OCI-LY1 (cell line): ENCODE measurements at regions not wholly inside any gene's neighbourhood (a gene's known extent, or its start where the extent isn't known, plus 50 kb on each side); places are given as distances from the start of the nearest gene placed in this dataset.

Experiments used
- H2AFZ ChIP-seq: fragments of 200-600 bp; sonication (generic), shearing (Covaris generic); 2 replicates; pipeline ENCODE4 v1.6.0; 2014; ENCODE audit warnings: antibody characterized with exemption, mild to moderate bottlenecking, low read length
- H3F3A ChIP-seq: fragments of 200-600 bp; sonication (generic), shearing (Covaris generic); 2 replicates; pipeline ENCODE4 v1.6.0; 2014; ENCODE audit warnings: mild to moderate bottlenecking, antibody characterized with exemption, low read length, moderate library complexity; ENCODE audit not compliant: insufficient read depth
- H3K27ac ChIP-seq: fragments of 200-600 bp; sonication (generic); 2 replicates; pipeline ENCODE4 v1.5.1; 2014; ENCODE audit warnings: low read length, mixed run types, mild to moderate bottlenecking, low read depth; ENCODE audit not compliant: poor library complexity, severe bottlenecking
- H3K27me3 ChIP-seq: fragments of 200-600 bp; sonication (generic); 2 replicates; pipeline ENCODE4 v1.6.0; 2014; ENCODE audit warnings: antibody characterized with exemption, mild to moderate bottlenecking, low read length, moderate library complexity; ENCODE audit not compliant: insufficient read depth
- H3K36me3 ChIP-seq: fragments of 200-600 bp; sonication (generic); 2 replicates; pipeline ENCODE4 v1.6.1; 2014; ENCODE audit warnings: mild to moderate bottlenecking, antibody characterized with exemption, low read length, moderate library complexity, mixed read lengths; ENCODE audit not compliant: insufficient read depth
- H3K4me1 ChIP-seq: fragments of 200-600 bp; sonication (generic); 2 replicates; pipeline ENCODE4 v1.5.1; 2014; ENCODE audit warnings: mild to moderate bottlenecking, low read length, moderate library complexity; ENCODE audit not compliant: insufficient read depth, severe bottlenecking
- H3K4me2 ChIP-seq: fragments of 200-600 bp; sonication (generic), shearing (Covaris generic); 2 replicates; pipeline ENCODE4 v1.6.1; 2014; ENCODE audit warnings: low read length
- H3K4me3 ChIP-seq: fragments of 200-600 bp; sonication (generic); 2 replicates; pipeline ENCODE4 v1.5.1; 2014; ENCODE audit warnings: low read length, low read depth, mild to moderate bottlenecking, mixed read lengths; ENCODE audit not compliant: poor library complexity, severe bottlenecking
- H3K79me2 ChIP-seq: fragments of 200-600 bp; shearing (Covaris generic); 2 replicates; pipeline ENCODE4 v1.6.1; 2016; ENCODE audit warnings: mixed run types, low read length, mixed read lengths; ENCODE audit not compliant: insufficient read depth
- H3K9ac ChIP-seq: fragments of 200-600 bp; sonication (generic), shearing (Covaris generic); 2 replicates; pipeline ENCODE4 v1.6.1; 2014; ENCODE audit warnings: mild to moderate bottlenecking, low read length, mixed read lengths
- H3K9me2 ChIP-seq: fragments of 200-600 bp; sonication (generic), shearing (Covaris generic); 2 replicates; pipeline ENCODE4 v1.6.1; 2014; ENCODE audit warnings: low read depth, mild to moderate bottlenecking, low read length, mixed read lengths
- H3K9me3 ChIP-seq: fragments of 200-600 bp; shearing (Covaris generic); 2 replicates; pipeline ENCODE4 v1.6.1; 2014; ENCODE audit warnings: low read length, mixed read lengths
- H4K20me1 ChIP-seq: fragments of 200-600 bp; sonication (generic), shearing (Covaris generic); 2 replicates; pipeline ENCODE4 v1.6.0; 2016; ENCODE audit warnings: mild to moderate bottlenecking, low read length; ENCODE audit not compliant: insufficient read depth
- CTCF ChIP-seq: fragments of 200-600 bp; sonication (generic), shearing (Covaris generic); IDR thresholded peaks from 2 replicates; pipeline ENCODE4 v1.5.1; 2017; ENCODE audit warnings: mild to moderate bottlenecking, antibody characterized with exemption, low read length, moderate library complexity, mixed read lengths
- EZH2 ChIP-seq: fragments of 200-600 bp; sonication (generic), shearing (Covaris generic); IDR thresholded peaks from 2 replicates; pipeline ENCODE4 v1.8.0; 2017; ENCODE audit warnings: borderline replicate concordance, mixed run types, mild to moderate bottlenecking, antibody characterized with exemption, low read length, moderate library complexity, mixed read lengths

DNA sequence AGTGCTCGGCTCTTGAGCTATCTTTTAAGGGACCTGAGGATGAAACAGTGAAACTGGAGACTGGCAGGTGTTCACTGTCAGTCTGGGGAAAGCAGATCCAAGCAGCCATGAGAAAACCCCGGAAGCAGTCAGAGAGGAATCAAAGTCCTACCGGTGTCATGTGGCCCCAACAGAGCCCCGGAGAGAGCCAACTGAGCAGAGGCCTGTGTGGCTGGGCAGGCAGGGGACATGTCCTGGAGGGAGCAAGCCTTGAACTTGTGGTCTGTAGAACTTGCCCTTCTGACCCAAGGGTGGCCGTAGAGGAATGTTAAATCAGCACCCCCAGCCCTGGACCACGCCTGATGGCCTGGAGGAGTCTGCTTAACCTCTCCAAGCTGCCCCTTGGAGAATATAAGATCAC lies 113.7 kb upstream of the ZNF507 start:
- Histone ChIP-seq H3K4me1 (no peaks in the 10 kb centered on the region), H3K27me3 (0 out of 2 replicates have a peak, but pooled peaks cover 5% of the 10 kb centered on the region), H3K79me2 (no peaks in the 10 kb centered on the region), H3K4me2 (no peak overlapping the region), H4K20me1 (no peaks in the 10 kb centered on the region), H3K9me3 (no peaks in the 10 kb centered on the region), H3K27ac (no peak overlapping the region), H3K9me2 (no peaks in the 10 kb centered on the region), H3K9ac (no peak overlapping the region), H3K4me3 (no peak overlapping the region), H3F3A (no peaks in the 10 kb centered on the region), H3K36me3 (no peaks in the 10 kb centered on the region), H2AFZ (no peak overlapping the region)
- TF ChIP-seq CTCF (no peak), EZH2 (no peak)

GRCh38 chr19:32232449-32232848 lies 113.0 kb upstream of the ZNF507 start:
- TF ChIP-seq EZH2 (no peak), CTCF (no peak)
- no peak overlapping the region for H3K4me2 ChIP-seq
- H3K27me3 ChIP-seq, result 0 out of 2 replicates have a peak, but pooled peaks cover 5% of the 10 kb centered on the region

GRCh38 chr19:32233091-32233490 lies 112.3 kb upstream of the ZNF507 start:
- TF ChIP-seq CTCF, result no peak
- no peak for TF ChIP-seq EZH2

More at GRCh38 chr19:32232449-32232848, 113.0 kb upstream of the ZNF507 start:
- Histone ChIP-seq H3K9ac (no peak overlapping the region), H2AFZ (no peak overlapping the region), H3K4me1 (no peaks in the 10 kb centered on the region), H3K4me3 (no peak overlapping the region), H3K79me2 (no peaks in the 10 kb centered on the region), H3K36me3 (no peaks in the 10 kb centered on the region), H3K27ac (no peak overlapping the region), H3K9me3 (no peaks in the 10 kb centered on the region), H3F3A (no peaks in the 10 kb centered on the region), H3K9me2 (no peaks in the 10 kb centered on the region), H4K20me1 (no peaks in the 10 kb centered on the region)

More at GRCh38 chr19:32233091-32233490, 112.3 kb upstream of the ZNF507 start:
- no peaks in the 10 kb centered on the region for H3K36me3 ChIP-seq
- 0 out of 2 replicates have a peak, but pooled peaks cover 5% of the 10 kb centered on the region for H3K27me3 ChIP-seq
- no peaks in the 10 kb centered on the region for H3K9me2 ChIP-seq
- H3K27ac ChIP-seq, result no peak overlapping the region
- no peak overlapping the region for H3K4me3 ChIP-seq
- no peaks in the 10 kb centered on the region for H3F3A ChIP-seq
- no peak overlapping the region for H3K9ac ChIP-seq
- no peaks in the 10 kb centered on the region for H3K4me1 ChIP-seq
- no peaks in the 10 kb centered on the region for H3K9me3 ChIP-seq
- no peaks in the 10 kb centered on the region for H3K79me2 ChIP-seq
- no peak overlapping the region for H2AFZ ChIP-seq
- H3K4me2 ChIP-seq, result no peak overlapping the region
- H4K20me1 ChIP-seq, result no peaks in the 10 kb centered on the region
